IPS-NIHi7 (cell line): ENCODE measurements at regions not wholly inside any gene's neighbourhood (a gene's known extent, or its start where the extent isn't known, plus 50 kb on each side); places are given as distances from the start of the nearest gene placed in this dataset.
"Not testable (repeated sequence)": the region's sequence is repeated elsewhere in the genome, so short reads cannot be mapped to it uniquely, and the experiment has no call there.

Experiments used
- DNase-seq: peaks from one replicate; pipeline ENCODE4 v3.0.0; 2012; ENCODE audit warnings: mixed read lengths; ENCODE audit errors: extremely low spot score

- no peak for DNase-seq
Measured at GRCh38 chr2:105691947-105692390, 52.7 kb upstream of the NCK2 start.

DNA sequence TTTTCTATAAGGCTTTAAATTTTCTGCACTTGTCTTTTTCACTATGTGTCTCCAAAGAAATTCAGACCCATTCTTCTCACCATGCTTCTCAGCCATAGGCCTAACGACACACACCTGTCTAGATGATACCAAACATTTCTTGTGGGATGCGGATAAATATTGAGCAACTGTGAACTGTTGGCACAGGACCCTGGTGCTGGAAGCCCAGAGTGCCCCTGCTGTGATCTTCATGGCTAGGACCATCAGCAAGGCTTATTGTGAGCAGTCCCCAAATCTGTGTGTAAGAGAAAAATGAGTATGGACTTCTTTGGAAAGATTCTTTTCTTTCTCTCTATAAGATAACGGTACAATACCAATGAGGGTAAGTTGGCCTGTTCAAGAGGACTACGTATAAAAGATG lies 54.1 kb upstream of the NCK2 start:
- DNase-seq, result no peak

DNA sequence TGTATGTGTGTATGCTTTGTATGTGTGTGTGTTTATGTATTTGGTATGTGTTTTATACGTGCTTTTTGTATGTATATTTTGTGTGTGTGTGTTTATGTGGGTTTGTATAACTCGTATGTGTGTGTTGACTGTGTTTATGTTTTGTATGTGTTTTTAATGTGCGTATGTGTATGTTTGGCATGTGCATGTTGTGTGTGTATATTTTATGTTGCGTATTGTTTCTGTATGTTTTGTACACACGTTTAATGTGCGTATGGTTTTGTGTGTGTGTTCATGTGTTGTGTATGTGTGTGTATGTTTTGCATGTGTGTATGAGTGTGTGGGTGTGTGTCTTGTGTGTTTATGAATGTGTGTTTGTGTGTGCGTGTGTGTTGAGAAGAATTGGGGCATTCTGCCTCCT lies 55.2 kb upstream of the NCK2 start:
- no peak for DNase-seq

DNA sequence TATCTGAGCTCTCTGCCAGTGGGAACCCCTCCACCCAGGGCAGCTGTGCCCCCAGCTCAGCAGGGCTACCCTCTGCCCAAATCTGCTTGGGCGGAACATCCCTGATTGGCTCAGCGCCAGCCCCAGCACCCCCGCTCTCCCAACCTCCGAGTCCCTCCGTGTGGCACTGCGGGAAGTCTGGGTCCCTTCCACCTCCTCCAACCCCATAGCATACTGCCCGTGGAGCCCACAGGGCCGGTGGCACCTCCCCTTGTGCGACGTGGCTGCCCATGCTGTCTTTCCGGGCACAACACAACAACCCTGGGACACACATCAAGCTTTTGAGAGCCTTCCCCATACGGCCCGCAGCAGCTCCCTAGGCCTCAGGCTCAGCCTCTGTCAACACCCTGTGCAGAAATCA lies 55.8 kb upstream of the NCK2 start:
- no peak for DNase-seq

- no peak for DNase-seq
Measured at GRCh38 chr2:105686588-105686987, 58.1 kb upstream of the NCK2 start.

- DNase-seq, result no peak
Measured at GRCh38 chr2:105683011-105683492, 61.7 kb upstream of the NCK2 start.

DNA sequence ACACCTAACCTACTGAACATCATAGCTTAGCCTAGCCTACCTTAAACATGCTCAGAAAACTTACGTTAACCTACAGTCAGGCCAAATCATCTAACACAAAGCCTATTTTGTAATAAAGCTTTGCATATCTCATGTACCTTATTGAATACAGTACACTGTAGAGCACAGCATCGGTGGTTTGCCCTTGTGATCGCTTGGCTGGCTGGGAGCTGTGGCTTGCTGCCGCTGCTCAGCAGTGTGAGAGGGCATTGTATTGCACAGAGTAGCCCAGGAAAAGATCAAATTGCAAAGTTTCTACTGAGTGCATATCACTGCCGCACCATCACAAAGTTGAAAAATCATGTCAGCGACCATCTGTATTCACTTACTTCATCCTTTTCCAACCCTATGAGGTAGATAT lies 62.3 kb upstream of the NCK2 start:
- no peak for DNase-seq

- no peak for DNase-seq
Measured at GRCh38 chr2:105681927-105682326, 62.8 kb upstream of the NCK2 start.

DNA sequence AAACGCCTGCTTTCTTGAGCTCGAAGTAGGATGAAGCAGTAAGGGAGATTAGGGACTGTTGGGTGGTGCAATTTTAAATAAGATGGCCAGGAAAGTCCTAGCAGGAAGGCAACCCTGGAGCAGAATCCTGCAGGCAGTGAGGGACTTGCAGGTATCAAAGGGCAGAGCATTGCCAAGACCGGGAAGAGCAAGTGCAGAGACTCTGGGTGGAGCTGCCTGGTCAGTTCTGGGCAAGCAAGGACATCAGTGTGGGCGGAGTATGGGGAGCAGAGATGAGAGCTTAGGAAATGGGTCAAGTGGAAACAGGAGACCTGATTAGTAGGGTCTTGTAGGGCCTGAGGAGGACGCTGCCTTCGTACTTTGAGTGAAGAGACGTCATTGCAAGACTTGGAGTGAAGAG lies 64.4 kb upstream of the NCK2 start:
- DNase-seq, result no peak

DNA sequence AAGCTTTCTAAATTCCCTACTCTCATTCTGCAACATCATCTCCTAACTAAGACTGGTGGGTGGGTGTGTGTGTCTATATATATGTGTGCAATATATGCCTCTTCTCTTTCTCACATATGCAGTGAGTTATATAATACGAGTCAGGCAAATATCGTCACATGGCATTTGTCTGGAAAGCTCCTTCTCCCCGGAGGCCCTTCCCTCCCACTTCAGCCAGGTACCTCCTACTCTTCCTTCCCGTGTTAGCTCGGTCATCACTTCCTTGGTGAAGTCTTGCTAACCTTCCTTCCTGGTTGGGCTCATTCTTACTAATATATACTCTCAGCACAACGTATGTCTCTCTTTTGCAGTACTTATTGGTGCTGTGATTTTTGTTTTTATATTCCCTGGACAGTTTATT lies 66.4 kb upstream of the NCK2 start:
- DNase-seq, result no peak

DNA sequence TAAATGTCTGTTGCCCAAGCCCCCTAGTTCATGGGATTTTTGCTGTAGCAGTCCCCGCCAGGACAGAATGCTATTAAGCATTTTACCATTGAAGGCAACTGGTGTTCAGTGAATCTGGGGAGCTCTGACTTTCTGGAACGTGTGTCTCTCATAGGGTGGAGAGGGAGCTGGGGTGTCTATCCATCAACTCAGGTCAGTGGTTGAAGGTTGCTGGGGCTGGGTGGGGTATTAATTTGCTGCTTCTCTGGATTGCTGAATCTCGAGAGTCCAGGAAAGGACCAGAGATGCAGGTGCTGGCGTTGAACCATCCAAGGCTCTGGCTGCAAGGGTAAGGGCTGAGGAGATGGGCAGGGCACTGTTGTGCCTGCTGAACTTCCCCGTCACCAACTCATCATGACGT lies 66.8 kb upstream of the NCK2 start:
- DNase-seq, result no peak

- DNase-seq, result no peak
Measured at GRCh38 chr2:105675841-105676240, 68.9 kb upstream of the NCK2 start.

DNA sequence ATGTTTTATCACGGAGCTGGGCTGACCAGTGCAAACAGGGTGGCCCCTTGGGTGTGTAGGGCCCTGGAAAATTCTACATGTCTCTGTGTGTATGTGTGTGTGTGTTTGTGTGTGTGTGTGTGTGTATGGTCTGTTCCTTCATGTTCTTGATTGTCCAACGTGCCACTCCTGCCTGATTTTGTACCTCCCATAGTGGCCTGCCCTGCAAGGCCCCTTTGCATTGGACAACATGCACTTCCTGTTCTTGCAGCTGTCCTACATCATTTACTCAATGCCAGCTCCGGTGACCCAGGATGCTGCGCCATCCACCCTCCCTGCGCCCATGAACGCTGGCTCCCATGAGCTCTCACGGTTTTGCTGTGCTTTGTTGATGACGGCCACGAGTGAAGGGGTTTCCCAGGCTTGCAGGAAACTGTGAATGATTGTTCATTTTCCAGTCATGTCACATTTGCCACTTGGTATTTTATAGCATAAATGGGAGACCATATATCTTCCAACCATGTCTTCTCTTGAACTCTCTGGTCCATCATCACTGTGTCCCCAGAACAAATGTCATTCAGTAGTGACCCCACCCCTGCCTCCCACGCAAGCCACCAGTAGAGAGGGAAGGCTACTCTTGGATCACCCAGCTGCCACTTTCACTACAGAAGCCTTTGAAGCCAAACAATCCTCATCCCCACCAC lies 69.7 kb upstream of the NCK2 start:
- no peak for DNase-seq

DNA sequence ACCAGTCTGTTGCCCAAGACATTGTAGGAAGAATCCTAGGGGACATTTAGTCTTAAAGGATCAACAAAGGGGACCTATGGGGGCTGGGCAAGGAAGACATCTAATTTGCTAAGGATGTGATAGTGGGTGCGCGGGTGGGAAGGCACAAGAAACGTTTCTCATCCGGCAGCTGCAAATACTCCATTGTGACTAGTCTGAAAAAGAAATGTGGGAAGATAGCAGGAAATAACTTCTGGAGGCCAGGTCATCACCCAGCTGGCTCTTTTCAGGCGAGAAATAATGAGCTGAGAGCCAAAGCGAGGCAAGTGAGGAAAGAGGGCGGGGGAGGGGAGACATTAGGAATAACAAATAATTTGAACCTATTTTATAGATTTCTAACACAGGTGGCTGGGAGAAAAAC lies 70.3 kb upstream of the NCK2 start:
- no peak for DNase-seq

DNA sequence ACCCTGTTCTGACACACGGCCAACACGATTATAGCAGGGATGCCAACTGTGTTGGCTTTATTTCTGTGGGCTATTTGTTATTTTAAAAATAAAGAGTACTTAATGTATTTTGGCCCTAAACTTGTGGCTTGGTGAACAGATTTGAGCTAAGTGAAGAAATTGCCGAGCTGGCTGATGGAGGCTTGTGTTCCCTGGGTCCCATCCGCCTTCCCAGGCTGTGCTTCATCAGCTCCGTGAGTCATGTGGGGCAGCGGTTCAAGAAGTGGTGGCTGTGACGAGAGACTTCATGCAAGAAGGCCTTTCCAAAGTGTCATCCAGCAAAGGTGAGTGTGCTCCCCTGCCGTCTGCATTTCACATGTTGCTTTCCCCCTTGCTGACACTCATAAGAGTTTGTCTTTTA lies 73.6 kb upstream of the NCK2 start:
- DNase-seq, result no peak

DNA sequence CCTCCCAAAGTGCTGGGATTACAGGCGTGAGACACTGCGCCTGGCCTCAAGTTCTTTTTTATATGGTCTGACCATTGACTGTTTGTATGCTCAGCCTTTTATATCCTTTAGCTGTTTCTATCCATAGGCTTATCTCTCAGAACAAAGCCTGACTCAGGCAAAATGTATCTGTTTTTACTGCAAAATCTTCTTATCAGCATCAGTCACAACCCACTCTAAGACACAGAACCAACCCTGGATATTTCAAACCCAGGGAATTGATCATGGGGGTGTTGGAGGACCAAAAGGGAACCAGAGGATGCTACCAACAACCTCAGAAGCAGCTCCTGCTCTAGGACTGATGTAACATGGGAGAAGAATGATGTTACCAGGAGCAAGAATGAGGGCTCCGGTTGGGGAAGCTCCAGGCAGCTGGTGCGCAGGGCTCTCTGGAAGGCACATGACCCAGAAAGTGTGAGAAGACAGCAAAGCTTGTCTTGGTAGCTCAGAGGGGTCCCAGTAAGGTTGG lies 75.3 kb upstream of the NCK2 start:
- no peak for DNase-seq

GRCh38 chr2:105665480-105665879 lies 79.2 kb upstream of the NCK2 start:
- no peak for DNase-seq

- no peak for DNase-seq
Measured at GRCh38 chr2:105660489-105660888, 84.2 kb upstream of the NCK2 start.

DNA sequence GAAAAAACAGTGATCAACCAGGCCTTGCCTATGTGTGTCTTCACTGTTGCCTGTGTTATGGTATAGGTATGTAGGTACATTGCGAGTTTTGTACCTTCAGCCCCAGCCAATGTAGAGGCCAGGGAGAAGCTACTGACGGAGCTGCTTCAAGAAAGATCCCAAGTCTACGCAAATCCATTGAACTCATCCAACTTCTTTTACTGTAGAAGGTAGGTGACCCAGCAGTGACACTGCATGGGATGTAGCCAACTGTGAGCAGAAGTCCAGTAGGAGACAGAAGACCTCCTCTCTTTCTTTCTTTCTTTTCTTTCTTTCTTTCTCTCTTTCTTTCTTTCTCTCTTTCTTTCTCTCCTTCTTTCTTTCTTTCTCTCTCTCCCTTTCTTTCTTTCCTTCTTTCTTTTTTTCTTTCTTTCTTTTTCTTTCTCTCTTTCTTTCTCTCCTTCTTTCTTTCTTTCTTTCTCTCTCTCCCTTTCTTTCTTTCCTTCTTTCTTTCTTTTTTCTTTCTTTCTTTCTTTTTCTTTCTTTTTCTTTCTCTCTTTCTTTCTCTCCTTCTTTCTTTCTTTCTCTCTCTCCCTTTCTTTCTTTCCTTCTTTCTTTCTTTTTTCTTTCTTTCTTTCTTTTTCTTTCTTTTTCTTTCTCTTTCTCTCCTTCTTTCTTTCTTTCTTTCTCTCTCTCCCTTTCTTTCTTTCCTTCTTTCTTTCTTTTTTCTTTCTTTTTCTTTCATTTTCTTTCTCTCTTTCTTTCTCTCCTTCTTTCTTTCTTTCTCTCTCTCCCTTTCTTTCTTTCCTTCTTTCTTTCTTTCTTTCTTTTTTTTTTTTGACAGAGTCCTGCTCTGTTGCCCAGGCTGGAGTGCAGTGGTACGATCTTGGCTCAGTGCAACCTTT lies 88.7 kb upstream of the NCK2 start:
- not testable (repeated sequence) for DNase-seq

DNA sequence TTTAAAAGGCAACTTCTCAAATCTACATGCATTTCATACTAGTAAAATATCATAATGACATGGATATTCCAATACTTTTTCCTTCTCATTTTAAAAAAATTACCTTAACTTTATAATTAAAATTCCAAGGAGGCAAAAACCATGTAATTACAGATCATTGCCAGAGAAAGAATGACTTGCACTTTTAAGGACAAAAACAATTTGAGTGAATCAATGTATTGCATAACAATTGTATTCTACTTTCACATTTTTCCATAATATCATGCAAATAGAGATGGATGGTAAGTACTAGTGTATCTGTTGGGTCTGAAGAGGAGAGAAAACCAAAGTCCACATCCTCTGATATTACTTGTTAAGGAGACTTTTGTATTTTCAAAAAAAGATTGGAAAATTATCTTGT lies 89.5 kb upstream of the NCK2 start:
- DNase-seq, result no peak

GRCh38 chr2:105654474-105655004 lies 90.2 kb upstream of the NCK2 start:
- no peak for DNase-seq

- DNase-seq, result no peak
Measured at GRCh38 chr2:105653302-105653701, 91.4 kb upstream of the NCK2 start.
